ENCODE measurements at regions not wholly inside any gene's neighbourhood (a gene's known extent, or its start where the extent isn't known, plus 50 kb on each side); places are given as distances from the start of the nearest gene placed in this dataset.

DNA sequence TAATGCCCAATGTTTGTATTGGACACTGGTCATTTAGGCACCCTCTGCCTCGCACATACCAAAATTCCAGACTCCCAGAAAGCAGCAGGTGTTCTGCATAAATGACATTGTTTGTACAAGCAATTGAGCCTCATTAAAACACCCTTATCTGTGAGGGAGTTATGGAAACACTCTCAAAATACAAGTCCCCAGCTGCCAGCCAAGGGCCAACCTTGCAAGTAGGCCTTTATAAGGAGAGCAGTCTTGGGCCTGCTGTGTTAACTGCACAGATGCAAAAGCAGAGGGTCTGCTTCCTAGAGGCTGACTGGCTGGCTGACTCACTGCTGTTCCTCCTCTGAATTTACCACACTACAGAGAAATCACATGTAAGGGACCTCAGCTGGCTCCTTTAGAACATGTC is 150.4 kb upstream of the HMGN3 start:
- no peak for TF ChIP-seq SP1 (IDR thresholded peaks at IDR 0.05)
- TF ChIP-seq ELF4 (IDR thresholded peaks at IDR 0.05): no peak
- no peak for TF ChIP-seq TARDBP (IDR thresholded peaks at IDR 0.05)
- no peak for TF ChIP-seq HDGF (IDR thresholded peaks at IDR 0.05; ENCODE audit: borderline replicate concordance)
- TF ChIP-seq SUZ12 (IDR thresholded peaks at IDR 0.05): no peak
- TF ChIP-seq FOXK2 (IDR thresholded peaks at IDR 0.05): no peak
- no peak for TF ChIP-seq FOXM1 (IDR thresholded peaks at IDR 0.05; ENCODE audit: borderline replicate concordance)
- no peak for TF ChIP-seq CTBP1 (IDR thresholded peaks at IDR 0.05; ENCODE audit: borderline replicate concordance)
- no peak for TF ChIP-seq BHLHE40 (IDR thresholded peaks at IDR 0.05; ENCODE audit: borderline replicate concordance)
- TF ChIP-seq LEF1 (IDR thresholded peaks at IDR 0.05; ENCODE audit: borderline replicate concordance): no peak
- no peak for TF ChIP-seq L3MBTL2 (conservative IDR thresholded peaks at IDR 0.05)
- TF ChIP-seq ZNF384 (IDR thresholded peaks at IDR 0.05): no peak
- no peak for TF ChIP-seq FOXA1 (IDR thresholded peaks at IDR 0.05)
- no peak for TF ChIP-seq NFRKB (IDR thresholded peaks at IDR 0.05)
